Loucy (cell line): ENCODE measurements at regions not wholly inside any gene's neighbourhood (a gene's known extent, or its start where the extent isn't known, plus 50 kb on each side); places are given as distances from the start of the nearest gene placed in this dataset.

ENCODE experiments used
- H2AFZ ChIP-seq: fragments of 200-600 bp; sonication (generic); 2 replicates; pipeline ENCODE4 v1.6.0; 2016; ENCODE audit warnings: antibody characterized with exemption, mild to moderate bottlenecking, low read length, moderate library complexity
- H3F3A ChIP-seq: fragments of 200-600 bp; 2 replicates; pipeline ENCODE4 v1.6.0; 2016; ENCODE audit warnings: antibody characterized with exemption, low read depth, mild to moderate bottlenecking
- H3K27me3 ChIP-seq: fragments of 200-600 bp; sonication (generic); 2 replicates; pipeline ENCODE4 v1.6.1; 2014; ENCODE audit warnings: low read length, mild to moderate bottlenecking; ENCODE audit not compliant: insufficient read depth, poor library complexity, severe bottlenecking
- H3K36me3 ChIP-seq: fragments of 200-600 bp; sonication (generic); 2 replicates; pipeline ENCODE4 v1.6.1; 2016; ENCODE audit warnings: low read length; ENCODE audit not compliant: insufficient read depth
- H3K4me1 ChIP-seq: fragments of 200-600 bp; sonication (generic); 2 replicates; pipeline ENCODE4 v1.5.1; 2014; ENCODE audit warnings: low read length, mild to moderate bottlenecking; ENCODE audit not compliant: insufficient read depth, poor library complexity, severe bottlenecking
- H3K4me2 ChIP-seq: fragments of 200-600 bp; sonication (generic); 2 replicates; pipeline ENCODE4 v1.6.0; 2014; ENCODE audit warnings: antibody characterized with exemption, low read length, low read depth, mild to moderate bottlenecking; ENCODE audit not compliant: poor library complexity, severe bottlenecking
- H3K4me3 ChIP-seq: fragments of 200-600 bp; sonication (generic); 2 replicates; pipeline ENCODE4 v1.5.1; 2014; ENCODE audit warnings: low read length, mild to moderate bottlenecking, mixed read lengths; ENCODE audit not compliant: poor library complexity, severe bottlenecking
- H3K79me2 ChIP-seq: fragments of 200-600 bp; sonication (generic); 2 replicates; pipeline ENCODE4 v1.6.1; 2014; ENCODE audit warnings: low read length; ENCODE audit not compliant: insufficient read depth
- H3K9ac ChIP-seq: fragments of 200-600 bp; sonication (generic); 2 replicates; pipeline ENCODE4 v1.6.0; 2014; ENCODE audit warnings: mild to moderate bottlenecking, low read depth, low read length, moderate library complexity; ENCODE audit not compliant: poor library complexity, severe bottlenecking
- H3K9me2 ChIP-seq: fragments of 200-600 bp; sonication (generic); replicated peaks from 2 replicates; pipeline ENCODE4 v1.6.1; 2016; ENCODE audit warnings: low read depth, low read length, mixed read lengths
- H3K9me3 ChIP-seq: fragments of 200-600 bp; sonication (generic); 2 replicates; pipeline ENCODE4 v1.6.1; 2014; ENCODE audit warnings: mild to moderate bottlenecking, antibody characterized with exemption, low read length, low read depth; ENCODE audit not compliant: insufficient read depth
- H4K20me1 ChIP-seq: fragments of 200-600 bp; sonication (generic); 2 replicates; pipeline ENCODE4 v1.6.0; 2014; ENCODE audit warnings: antibody characterized with exemption, low read length, mild to moderate bottlenecking; ENCODE audit not compliant: insufficient read depth, poor library complexity, severe bottlenecking
- EZH2phosphoT487 ChIP-seq: fragments of 200-600 bp; IDR thresholded peaks from 2 replicates; pipeline ENCODE4 v1.6.1; 2018; ENCODE audit warnings: antibody characterized with exemption, mild to moderate bottlenecking, moderate library complexity, borderline replicate concordance
- TF ChIP-seq, protein P1 (sequence below): fragments of 200-600 bp; sonication (generic); conservative IDR thresholded peaks from 2 replicates; pipeline ENCODE4 v1.5.1; 2014; ENCODE audit warnings: mild to moderate bottlenecking, antibody characterized with exemption, low read length

DNA sequence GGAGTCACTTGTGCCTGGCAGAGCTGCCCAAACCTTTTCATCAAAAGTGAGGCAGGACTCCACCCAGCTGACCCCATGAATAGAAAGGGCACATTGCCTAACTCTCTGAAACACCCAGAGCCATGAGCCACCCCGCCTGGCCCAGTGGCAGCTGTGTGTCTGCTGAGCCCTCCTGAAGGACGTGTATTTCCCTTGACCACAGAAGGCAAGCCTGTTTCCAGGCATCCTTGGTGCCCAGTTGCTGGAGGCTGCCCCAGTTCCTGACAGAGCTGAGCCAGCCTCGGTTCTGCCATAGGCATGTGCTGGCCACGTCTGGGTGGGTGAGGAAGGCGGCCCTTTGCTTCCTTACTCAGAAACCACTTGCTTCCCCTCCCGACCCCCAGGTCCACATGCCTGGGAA is 124.7 kb upstream of the GLI2 start:
- no peaks in the 10 kb centered on the region for H3F3A ChIP-seq
- no peaks in the 10 kb centered on the region for H4K20me1 ChIP-seq
- no peaks in the 10 kb centered on the region for H3K9me2 ChIP-seq
- H2AFZ ChIP-seq, result no peak overlapping the region
- TF ChIP-seq, protein P1, sequence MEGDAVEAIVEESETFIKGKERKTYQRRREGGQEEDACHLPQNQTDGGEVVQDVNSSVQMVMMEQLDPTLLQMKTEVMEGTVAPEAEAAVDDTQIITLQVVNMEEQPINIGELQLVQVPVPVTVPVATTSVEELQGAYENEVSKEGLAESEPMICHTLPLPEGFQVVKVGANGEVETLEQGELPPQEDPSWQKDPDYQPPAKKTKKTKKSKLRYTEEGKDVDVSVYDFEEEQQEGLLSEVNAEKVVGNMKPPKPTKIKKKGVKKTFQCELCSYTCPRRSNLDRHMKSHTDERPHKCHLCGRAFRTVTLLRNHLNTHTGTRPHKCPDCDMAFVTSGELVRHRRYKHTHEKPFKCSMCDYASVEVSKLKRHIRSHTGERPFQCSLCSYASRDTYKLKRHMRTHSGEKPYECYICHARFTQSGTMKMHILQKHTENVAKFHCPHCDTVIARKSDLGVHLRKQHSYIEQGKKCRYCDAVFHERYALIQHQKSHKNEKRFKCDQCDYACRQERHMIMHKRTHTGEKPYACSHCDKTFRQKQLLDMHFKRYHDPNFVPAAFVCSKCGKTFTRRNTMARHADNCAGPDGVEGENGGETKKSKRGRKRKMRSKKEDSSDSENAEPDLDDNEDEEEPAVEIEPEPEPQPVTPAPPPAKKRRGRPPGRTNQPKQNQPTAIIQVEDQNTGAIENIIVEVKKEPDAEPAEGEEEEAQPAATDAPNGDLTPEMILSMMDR, result no peak
- no peak for TF ChIP-seq EZH2phosphoT487
- no peak overlapping the region for H3K4me3 ChIP-seq
- H3K27me3 ChIP-seq, result no peaks in the 10 kb centered on the region
- no peak overlapping the region for H3K9ac ChIP-seq
- no peak overlapping the region for H3K4me2 ChIP-seq
- no peaks in the 10 kb centered on the region for H3K9me3 ChIP-seq
- no peaks in the 10 kb centered on the region for H3K36me3 ChIP-seq
- H3K79me2 ChIP-seq, result no peaks in the 10 kb centered on the region
- no peaks in the 10 kb centered on the region for H3K4me1 ChIP-seq

DNA sequence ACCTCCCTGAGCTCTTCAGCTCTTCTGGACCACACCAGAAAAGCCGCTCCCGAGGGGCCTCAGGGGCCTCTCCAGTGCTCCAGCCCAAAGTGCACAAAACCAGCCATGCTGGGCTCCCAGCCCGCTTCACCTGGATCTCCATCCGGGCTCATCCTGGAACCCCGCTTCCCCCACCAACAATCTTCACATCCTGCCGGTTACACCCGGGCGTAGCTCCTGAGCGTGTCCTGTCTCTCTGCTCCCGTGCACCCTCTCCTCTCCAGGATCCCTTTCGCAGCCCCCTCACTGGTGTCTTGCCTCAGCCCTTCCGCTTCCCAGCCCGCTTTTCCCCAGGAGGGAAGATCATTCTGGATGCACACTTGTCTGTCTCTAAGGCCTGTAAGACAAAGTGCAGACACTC is 123.7 kb upstream of the GLI2 start:
- no peaks in the 10 kb centered on the region for H3K27me3 ChIP-seq
- no peaks in the 10 kb centered on the region for H3K79me2 ChIP-seq
- no peak overlapping the region for H3K9ac ChIP-seq
- TF ChIP-seq, protein P1, result no peak
- no peak for TF ChIP-seq EZH2phosphoT487
- H3K4me2 ChIP-seq, result no peak overlapping the region
- H3K36me3 ChIP-seq, result no peaks in the 10 kb centered on the region
- H3K9me2 ChIP-seq, result no peaks in the 10 kb centered on the region
- H2AFZ ChIP-seq, result no peak overlapping the region
- H3K9me3 ChIP-seq, result no peaks in the 10 kb centered on the region
- H3F3A ChIP-seq, result no peaks in the 10 kb centered on the region
- H3K4me3 ChIP-seq, result no peak overlapping the region
- H3K4me1 ChIP-seq, result no peaks in the 10 kb centered on the region
- no peaks in the 10 kb centered on the region for H4K20me1 ChIP-seq

DNA sequence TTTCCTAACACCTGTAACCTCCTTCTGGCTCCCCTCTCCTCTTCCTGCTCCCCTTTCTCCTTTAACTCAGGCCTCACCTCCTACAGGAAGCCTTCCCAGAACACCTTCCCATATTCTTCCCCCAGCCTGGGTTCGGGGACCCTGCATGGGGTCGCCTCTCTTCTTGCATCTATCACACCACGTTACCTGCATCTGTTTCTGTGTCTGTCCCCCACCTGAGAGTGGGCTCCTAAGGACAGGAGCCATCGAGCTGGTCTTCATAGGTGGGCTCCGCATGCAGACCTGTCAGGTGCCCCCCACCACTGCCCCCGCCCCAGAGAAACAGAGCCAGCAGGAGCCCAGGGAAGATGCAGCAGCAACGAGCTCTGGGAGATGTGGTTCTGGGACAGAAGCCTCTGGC is 123.2 kb upstream of the GLI2 start:
- Histone ChIP-seq H3K9me3 (no peaks in the 10 kb centered on the region), H3K4me2 (no peak overlapping the region), H3K9me2 (no peaks in the 10 kb centered on the region), H3K9ac (no peak overlapping the region), H3K27me3 (no peaks in the 10 kb centered on the region), H3K4me3 (no peak overlapping the region), H3K4me1 (no peaks in the 10 kb centered on the region), H4K20me1 (no peaks in the 10 kb centered on the region), H2AFZ (no peak overlapping the region), H3K79me2 (no peaks in the 10 kb centered on the region), H3F3A (no peaks in the 10 kb centered on the region), H3K36me3 (no peaks in the 10 kb centered on the region)
- TF ChIP-seq EZH2phosphoT487, result no peak
- TF ChIP-seq, protein P1, result no peak
